ENCODE measurements at regions not wholly inside any gene's neighbourhood (a gene's known extent, or its start where the extent isn't known, plus 50 kb on each side); places are given as distances from the start of the nearest gene placed in this dataset.

- Histone ChIP-seq H3K27me3 (replicated peaks in 1 of 2; ENCODE audit: control insufficient read depth in 2 of 2, insufficient read depth in 2 of 2, low read length in 1 of 2) (no peaks in the 10 kb centered on the region), H3K4me3 (no peak overlapping the region), H3K79me2 (ENCODE audit: control insufficient read depth, insufficient read depth, low read length) (no peaks in the 10 kb centered on the region), H3K36me3 (ENCODE audit: control insufficient read depth in 2 of 2, insufficient read depth in 2 of 2, low read length in 1 of 2) (no peaks in the 10 kb centered on the region), H2AFZ (ENCODE audit: control insufficient read depth, low read depth, low read length) (no peak overlapping the region), H3K9ac (ENCODE audit: control insufficient read depth, insufficient read depth, low read length) (no peak overlapping the region), H3K9me3 (replicated peaks; ENCODE audit: control insufficient read depth, insufficient read depth, low read length) (no peaks in the 10 kb centered on the region), H3K4me1 (ENCODE audit: control insufficient read depth, insufficient read depth, low read length) (no peaks in the 10 kb centered on the region), H3K27ac (ENCODE audit: control insufficient read depth, insufficient read depth) (no peak overlapping the region), H4K20me1 (ENCODE audit: control insufficient read depth, insufficient read depth) (no peaks in the 10 kb centered on the region), H3K4me2 (ENCODE audit: control insufficient read depth, insufficient read depth) (no peak overlapping the region)
- ChIA-PET CTCF (no interaction called here), RAD21 (ENCODE audit: unreplicated experiment) (no interaction called here), POLR2A (no interaction called here), SMC1A (ENCODE audit: uncharacterized antibody, unreplicated experiment) (interaction anchor here (0.9 kb wide), 1 partner anchor 105 kb away, joined by 3 read pairs; no protein-coding TSS in a partner anchor)
- TF ChIP-seq IKZF2 (IDR thresholded peaks at IDR 0.05) (no peak), ELK1 (IDR thresholded peaks at IDR 0.05; ENCODE audit: low read depth, low read length) (no peak), CHD2 (IDR thresholded peaks at IDR 0.05; ENCODE audit: borderline replicate concordance, low read depth, low read length) (no peak), EZH2 (IDR thresholded peaks at IDR 0.05; ENCODE audit: borderline replicate concordance, control insufficient read depth, low read depth, low read length) (no peak)
- BruUV-seq (replicated peaks): no TSS peak
- no peak for ATAC-seq
- WGBS (ENCODE audit: insufficient coverage, insufficient replicate concordance, low lambda C conversion rate, missing lambda C conversion rate): 0% methylated on average over 1 of the region's 1 CpG
- DNase-seq (ENCODE audit: low read depth, low spot score): no peak
- no peak for FAIRE-seq
- in situ Hi-C loops (cut with MboI): no loop called here
- intact Hi-C loops (cut with micrococcal nuclease; ENCODE audit: unreplicated experiment): no loop called here
Measured at GRCh38 chr3:110265302-110265701, 806.3 kb upstream of the NECTIN3 start.

- Histone ChIP-seq H2AFZ (ENCODE audit: control insufficient read depth, low read depth, low read length) (no peak overlapping the region), H3K4me1 (ENCODE audit: control insufficient read depth, insufficient read depth, low read length) (no peaks in the 10 kb centered on the region), H3K27ac (ENCODE audit: control insufficient read depth, insufficient read depth) (no peak overlapping the region), H3K4me2 (ENCODE audit: control insufficient read depth, insufficient read depth) (no peak overlapping the region), H4K20me1 (ENCODE audit: control insufficient read depth, insufficient read depth) (no peaks in the 10 kb centered on the region), H3K27me3 (replicated peaks in 1 of 2; ENCODE audit: control insufficient read depth in 2 of 2, insufficient read depth in 2 of 2, low read length in 1 of 2) (no peaks in the 10 kb centered on the region), H3K9ac (ENCODE audit: control insufficient read depth, insufficient read depth, low read length) (no peak overlapping the region), H3K79me2 (ENCODE audit: control insufficient read depth, insufficient read depth, low read length) (no peaks in the 10 kb centered on the region), H3K36me3 (ENCODE audit: control insufficient read depth in 2 of 2, insufficient read depth in 2 of 2, low read length in 1 of 2) (no peaks in the 10 kb centered on the region), H3K4me3 (no peak overlapping the region), H3K9me3 (replicated peaks; ENCODE audit: control insufficient read depth, insufficient read depth, low read length) (no peaks in the 10 kb centered on the region)
- ATAC-seq (no peak), DNase-seq (ENCODE audit: low read depth, low spot score) (no peak), FAIRE-seq (no peak)
- WGBS (ENCODE audit: insufficient coverage, insufficient replicate concordance, low lambda C conversion rate, missing lambda C conversion rate): 14% methylated on average over 4 of the region's 4 CpGs
- ChIA-PET SMC1A (ENCODE audit: uncharacterized antibody, unreplicated experiment) (no interaction called here), CTCF (no interaction called here), POLR2A (no interaction called here), RAD21 (ENCODE audit: unreplicated experiment) (no interaction called here)
- BruUV-seq (replicated peaks): no TSS peak
- intact Hi-C loops (cut with micrococcal nuclease; ENCODE audit: unreplicated experiment) (no loop called here), in situ Hi-C loops (cut with MboI) (no loop called here)
- TF ChIP-seq MXI1 (IDR thresholded peaks at IDR 0.05; ENCODE audit: low read depth, low read length): no peak
- no peak for TF ChIP-seq RAD51 (IDR thresholded peaks at IDR 0.05)
- no peak for TF ChIP-seq BRCA1 (IDR thresholded peaks at IDR 0.05; ENCODE audit: low read depth, low read length)
- no peak for TF ChIP-seq NR2C1 (IDR thresholded peaks at IDR 0.05)
- no peak for TF ChIP-seq SMAD1 (IDR thresholded peaks at IDR 0.05; ENCODE audit: low read depth, partially characterized antibody)
- TF ChIP-seq MTA2 (IDR thresholded peaks at IDR 0.05; ENCODE audit: low read depth): no peak
Measured at GRCh38 chr3:110267304-110267845, 804.2 kb upstream of the NECTIN3 start.

Measured in GM12878 (cell line).